HL-60/S4 treated with retinoic acid at 250 ng/mL for 4 days and 3 days (cell line): ENCODE measurements at regions not wholly inside any gene's neighbourhood (a gene's known extent, or its start where the extent isn't known, plus 50 kb on each side); places are given as distances from the start of the nearest gene placed in this dataset.

Source experiments
- in situ Hi-C: fragments of 300-500 bp; cut with MboI; formaldehyde crosslinking; loops from 2 replicates; pipeline ENCODE4 v1.7.0; 2022; ENCODE audit warnings: low sequenced_read_pairs

DNA sequence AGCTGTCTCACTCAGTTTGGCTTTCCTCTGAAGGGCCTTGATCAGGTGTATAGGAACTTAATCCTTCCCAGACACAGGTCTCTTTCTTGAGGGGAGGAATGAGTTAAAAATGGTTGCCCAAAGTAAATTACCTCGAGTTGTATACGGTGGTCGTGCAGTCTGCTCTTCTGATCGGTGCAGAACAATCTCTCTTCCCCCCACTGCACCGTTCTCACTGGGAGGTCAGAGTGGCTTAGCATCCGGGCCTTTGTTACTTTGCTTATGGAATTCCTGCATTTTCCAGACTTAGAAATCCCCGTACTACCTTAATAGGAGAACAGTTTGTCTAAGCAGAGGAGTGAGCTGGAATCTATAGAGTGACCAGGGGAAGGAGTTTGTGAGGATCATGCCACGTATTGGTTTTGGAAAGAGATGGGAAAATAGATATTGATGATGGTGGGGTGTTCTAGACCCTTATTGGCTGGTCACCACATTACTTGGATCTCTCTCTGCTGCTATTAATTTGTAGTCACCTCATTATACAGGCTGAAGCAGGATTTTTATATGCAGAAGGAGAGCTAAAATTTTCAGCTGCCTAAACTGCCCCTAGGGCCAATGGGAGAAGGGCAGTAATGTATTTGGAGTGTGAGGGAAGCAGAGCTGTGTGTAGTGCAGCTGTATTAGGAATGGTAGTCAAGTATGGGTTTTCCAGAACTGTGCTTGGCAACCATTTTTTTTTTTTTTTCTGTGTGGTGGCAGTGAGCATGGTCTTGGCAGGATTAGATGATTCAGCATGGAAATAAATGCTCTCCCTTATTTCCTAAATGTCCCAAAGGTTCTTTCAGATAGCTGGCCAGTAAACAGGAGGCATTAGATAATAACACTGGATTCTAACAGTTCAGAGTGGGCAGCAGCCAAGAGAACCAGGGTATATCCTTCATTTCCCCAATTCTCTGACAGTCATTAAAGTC lies 81.5 kb downstream of the NDUFS5 start:
- in situ Hi-C loops, result no loop called here

DNA sequence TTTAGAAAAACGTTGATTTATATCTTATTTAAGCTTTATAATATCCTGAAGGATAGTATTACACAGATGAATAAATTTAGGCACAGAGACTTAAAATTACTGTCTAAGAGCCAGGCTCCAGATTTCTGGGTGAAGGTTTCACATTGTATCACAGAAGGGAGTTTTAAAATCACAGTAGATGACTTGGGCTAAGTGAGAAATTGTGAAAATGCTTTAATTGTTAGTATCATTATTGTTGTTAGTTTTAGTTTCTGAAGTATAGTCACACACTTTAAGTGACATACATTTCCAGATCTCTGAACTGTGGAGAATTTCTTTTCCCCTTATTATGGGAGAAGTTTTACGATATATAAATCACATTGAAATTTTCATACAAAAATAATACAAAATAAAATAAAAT lies 83.5 kb downstream of the NDUFS5 start:
- in situ Hi-C loops, result no loop called here

DNA sequence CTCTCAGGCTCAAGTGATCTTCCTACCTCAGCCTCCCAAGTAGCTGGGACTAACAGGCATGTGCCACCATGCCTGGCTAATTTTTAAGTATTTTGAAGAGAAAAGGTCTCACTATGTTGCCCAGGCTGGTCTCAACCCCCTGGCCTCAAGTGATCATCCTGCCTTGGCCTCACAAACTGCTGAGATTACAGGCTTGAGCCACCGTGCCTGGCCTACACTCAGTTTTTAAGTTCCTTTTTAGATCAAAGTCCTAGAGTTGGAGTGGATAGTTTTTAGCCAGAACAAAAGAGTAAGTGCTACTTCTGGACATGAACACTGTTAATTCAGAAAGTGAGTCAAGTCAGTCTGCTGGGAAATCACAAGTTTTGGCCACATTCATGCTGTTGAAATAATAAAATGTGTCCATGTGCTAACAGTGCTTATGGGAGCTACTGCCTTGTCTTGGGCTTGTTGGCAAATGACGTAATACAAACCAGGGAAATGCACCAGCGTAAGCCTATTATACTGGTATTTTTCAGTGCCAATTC lies 84.2 kb downstream of the NDUFS5 start:
- in situ Hi-C loops, result no loop called here

DNA sequence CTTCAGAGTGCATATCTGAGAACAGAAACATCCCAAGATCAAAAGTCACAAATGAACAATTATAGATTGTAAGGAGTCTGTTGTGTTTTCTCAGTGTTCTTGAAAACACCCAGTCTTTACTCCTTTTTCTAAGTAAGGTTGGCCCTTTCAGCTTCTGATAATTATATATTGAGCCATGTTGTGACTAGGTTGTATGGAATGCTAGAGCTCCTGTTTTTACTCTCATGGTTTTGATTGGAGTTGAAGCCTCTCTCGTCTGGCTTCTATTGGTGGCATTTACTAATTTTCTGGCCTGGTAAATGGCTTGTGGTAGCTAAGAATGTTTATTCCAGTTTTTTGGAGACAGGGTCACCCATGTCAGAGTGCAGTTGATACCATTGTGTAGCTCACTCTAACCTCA lies 84.7 kb downstream of the NDUFS5 start:
- in situ Hi-C loops, result no loop called here

DNA sequence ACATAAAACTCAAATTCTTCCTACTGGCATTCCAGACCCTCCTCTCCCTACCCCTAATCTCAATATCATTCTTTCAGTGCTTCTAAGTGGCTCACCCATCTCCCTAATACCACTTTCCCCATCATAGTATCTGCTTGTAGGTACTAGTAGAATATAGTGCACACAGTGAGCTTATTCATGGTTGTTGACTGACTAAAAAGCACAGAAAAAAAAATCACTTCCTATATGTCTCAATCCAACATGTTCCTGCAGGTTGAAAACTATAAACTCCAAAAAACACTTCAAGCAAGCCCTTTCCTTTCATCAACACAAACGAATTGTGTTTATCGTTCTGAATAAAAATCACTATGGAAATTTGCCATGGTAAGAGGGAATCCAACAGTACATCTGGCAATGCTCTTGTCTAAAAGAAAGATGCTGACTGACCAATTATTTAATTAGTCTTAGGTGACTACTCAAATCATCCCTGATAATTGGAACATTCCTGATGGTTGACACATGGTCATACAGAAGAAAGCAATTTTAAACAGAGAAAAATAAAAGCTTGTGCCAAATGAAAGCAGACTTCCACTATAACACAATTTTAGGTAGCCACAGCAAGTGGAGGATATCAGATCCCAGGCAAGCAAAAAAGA lies 87.1 kb downstream of the NDUFS5 start:
- in situ Hi-C loops, result no loop called here

DNA sequence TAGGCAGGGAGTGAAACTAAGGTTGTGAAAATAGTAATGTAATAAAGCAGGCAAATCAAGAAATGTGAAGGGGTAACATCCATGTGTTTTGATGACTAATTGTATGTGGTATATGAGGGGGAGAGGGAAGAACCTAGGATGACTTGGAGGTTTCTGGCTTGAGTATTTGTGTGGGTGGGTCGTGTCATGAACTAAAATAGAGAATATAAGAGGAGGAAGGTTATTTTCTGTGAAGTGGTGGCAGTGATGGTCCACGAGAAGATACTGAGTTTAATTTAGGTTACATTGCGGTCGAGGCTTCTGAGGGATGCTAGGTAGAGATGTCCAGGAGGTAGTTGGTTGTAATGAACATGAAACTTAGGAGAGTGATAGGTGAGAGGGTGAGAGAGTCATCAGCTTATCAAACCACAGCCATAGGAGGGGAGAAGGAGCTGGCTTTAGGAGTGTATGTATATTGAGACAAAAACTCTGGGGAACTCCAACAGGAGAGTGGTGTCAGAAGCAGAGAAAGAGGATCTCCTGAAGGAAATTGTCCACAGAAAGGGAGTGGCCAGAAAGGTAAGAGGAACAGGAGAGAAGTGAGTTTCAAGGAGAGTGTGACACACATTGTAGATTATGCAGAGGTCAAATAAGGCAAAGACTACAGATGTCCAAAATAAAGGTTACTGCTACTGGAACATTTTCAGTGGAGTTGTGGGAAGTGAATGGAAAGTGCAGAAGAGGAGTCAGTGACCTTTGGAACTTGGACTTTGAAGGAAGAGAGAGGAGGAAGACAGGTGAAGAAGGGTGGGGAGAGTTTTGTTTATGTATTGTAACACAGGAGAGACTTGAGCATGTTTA lies 89.0 kb upstream of the MACF1 start:
- in situ Hi-C loops, result no loop called here

DNA sequence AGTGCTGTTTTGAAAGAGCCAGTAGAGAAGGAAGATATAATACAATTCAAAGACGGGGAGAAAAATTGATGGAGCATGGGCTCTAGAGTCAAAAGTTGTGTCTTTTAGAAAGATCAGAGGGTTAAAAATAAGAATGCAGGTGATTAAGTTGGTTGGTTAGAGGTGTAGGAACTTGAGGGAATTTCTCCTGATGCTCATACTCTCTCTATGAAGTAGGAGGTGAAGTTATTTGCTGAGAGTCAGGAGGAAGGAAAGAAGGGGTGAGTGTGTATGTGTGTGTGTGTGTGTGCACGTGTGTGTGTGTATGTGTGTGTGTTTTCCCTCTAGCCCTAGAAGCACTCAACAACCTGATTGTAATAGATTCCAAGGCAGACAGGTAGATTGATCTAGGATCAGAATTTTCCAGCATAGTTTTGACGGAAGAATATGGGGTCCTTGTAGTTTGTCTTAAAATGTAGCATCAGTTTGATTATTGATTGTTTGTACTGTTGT lies 88.3 kb upstream of the MACF1 start:
- in situ Hi-C loops, result no loop called here

DNA sequence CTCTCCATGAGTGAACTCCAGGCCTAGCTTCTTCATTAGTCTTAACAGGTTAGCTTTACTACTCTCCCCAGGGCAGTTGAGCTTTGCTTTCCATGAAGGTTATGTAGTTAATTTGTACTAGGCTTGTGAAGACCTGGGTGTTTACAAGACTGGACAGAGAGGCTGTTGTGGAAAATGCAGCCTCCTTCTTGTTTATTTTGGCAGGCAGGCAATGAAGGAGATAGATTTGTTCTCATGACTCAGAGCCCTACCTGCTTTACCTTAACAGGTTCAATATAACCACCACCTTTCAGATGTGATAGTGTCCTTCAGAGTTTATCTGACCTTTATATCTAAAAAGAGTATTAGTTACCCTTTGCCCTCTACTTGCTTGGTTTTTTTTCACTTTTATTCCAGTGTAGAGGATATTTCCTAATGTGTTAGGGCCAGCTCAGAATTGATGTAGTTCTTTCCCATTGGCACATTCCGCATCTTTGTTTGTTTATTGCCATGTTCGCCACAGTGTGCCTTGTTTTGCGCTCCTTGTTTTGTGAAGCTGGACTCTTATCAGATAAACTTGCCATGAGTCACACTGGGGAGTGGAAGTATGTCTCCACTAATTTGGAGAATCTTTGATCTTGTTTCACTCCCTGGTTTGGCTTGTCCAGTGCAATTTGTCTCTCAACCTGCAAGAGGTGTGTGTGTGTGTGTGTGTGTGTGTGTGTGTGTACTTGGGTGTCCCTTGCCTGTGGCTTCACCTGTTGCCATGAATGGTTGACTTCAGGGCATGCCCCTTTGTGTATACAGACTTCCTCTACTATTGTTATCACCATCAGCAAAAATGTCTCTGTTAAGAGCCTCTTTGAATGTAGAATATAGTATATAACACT lies 87.4 kb upstream of the MACF1 start:
- in situ Hi-C loops, result no loop called here

DNA sequence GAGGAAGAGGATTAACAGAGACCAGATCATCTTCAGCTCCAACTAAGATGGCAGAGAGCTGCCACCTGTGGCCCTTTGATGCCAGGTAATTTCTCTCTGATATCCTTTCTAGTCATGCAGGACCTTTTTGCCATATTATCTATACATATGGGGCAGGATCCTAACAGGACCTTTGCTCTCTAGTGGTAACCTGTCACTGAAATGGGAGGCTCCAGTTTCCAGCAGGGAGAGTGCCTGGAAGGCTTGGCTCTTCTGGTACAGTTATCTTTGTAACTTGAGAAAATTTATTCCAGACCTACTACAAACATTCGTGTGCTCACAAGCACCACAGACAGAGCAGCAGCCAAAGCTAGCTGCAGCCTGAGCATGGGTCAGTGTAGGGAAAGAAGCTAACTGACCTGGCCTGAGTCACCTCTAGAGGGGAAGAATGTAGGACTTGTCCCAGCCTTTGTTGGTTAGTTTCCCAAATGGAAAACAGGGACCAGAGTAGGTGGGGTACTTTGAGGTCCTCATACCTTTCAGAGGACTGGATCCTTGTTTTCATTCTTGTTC lies 86.5 kb upstream of the MACF1 start:
- in situ Hi-C loops, result no loop called here

DNA sequence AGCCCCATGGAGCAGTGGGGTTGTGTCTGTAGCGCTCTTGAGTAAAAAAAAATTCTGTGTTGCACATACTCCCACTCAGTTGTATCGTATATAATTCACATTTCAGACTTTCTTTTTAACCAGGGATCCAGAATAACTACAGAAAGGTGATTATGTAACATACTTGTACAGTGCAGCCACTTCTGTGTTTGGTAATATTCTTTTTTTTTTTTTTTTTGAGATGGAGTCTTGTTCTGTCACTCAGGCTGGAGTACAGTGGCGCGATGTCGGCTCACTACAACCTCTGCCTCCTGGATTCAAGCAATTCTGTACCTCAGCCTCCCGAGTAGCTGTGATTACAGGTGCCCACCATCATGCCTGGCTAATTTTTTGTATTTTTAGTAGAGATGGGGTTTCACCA lies 82.4 kb upstream of the MACF1 start:
- in situ Hi-C loops, result no loop called here

DNA sequence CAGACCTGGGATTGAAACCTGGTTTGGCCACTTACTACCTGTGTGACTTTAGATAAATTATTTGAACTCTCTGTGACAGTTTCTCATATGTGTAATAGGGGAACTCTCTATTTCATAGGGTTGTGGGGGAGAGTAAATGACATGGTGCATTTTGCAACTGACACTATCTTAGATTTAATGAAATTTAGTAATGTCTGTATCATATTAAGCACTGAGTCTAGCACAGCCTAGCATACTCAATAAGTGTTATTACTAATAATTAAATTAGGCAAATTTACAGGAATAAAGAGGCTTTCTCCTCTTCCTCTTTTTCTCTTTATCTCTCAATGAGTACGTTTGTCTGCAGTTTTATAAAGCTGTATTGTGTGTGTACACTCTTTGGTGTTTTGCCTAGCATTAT lies 80.2 kb upstream of the MACF1 start:
- in situ Hi-C loops, result no loop called here

DNA sequence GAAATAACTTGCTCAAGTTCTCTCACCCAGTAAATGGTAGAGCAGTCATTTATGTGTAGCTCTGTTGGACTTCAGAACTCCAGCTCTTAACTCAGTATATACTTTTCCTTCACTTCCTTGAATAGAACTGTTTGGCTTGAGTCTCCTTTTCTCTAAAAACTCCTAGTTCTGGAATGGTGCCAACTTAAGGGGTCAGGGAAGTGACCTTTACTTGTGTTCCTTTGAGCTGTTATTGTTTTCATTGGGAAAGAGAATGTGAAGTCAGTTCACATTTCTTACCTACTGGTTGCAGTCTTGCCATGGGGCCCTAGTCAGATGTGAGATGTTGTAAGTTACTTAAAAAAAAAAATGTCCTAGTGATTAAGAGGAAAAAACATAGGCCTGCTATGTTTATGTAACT lies 77.0 kb upstream of the MACF1 start:
- in situ Hi-C loops, result no loop called here

DNA sequence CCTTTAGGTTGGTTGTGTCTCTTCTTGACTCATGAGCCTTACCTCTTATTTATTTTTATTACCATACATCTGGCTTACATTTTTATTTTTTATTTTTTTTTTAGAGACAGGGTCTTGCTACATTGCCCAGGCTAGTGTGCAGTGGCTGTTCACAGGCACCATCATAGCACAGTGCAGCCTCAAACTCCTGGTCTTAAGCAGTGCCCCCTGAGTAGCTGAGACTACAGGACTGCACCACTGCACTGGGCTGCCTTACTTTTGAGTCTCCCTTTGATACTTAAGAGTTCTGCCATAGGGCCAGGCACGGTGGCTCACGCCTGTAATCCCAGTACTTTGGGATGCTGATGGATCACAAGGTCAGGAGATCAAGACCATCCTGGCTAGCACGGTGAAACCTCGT lies 76.4 kb upstream of the MACF1 start:
- in situ Hi-C loops, result no loop called here

DNA sequence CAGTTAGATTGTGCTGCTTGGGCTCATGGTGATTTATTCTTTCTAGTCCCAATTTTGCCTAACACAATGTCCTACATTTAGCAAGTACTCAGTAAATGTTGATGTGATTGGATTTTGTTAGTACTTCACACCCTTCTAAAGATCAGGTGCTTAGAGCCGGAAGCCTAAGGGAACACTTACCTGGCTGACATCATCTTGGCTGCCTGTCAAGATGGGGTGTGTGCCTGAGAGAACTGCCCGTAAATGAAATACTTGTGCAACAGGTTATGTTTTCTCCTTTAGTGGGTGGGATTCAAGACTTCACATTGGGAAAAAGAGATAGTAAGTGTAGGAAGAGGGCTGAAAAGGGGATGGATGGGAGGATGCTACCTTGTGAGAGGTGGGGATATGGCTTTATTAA lies 75.5 kb upstream of the MACF1 start:
- in situ Hi-C loops, result no loop called here

DNA sequence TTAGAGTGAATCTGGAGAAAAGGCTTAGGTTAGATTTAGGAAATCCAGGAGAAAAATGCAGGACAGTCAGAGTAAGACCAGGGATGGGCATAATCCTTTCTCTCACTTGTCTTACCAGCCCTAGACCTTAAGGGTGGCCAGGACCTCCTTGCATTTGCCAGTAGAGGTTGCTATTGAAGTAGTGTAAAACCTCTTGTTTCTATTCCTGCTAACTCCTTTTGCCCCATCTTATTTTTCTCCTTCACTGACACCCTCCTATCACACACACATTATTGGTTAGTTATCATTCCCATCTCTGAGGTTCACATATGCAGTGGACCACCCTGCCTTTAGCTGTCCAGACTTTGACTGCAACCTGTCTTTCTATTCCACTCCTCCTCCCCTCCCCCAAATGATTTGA lies 75.0 kb upstream of the MACF1 start:
- in situ Hi-C loops, result no loop called here

DNA sequence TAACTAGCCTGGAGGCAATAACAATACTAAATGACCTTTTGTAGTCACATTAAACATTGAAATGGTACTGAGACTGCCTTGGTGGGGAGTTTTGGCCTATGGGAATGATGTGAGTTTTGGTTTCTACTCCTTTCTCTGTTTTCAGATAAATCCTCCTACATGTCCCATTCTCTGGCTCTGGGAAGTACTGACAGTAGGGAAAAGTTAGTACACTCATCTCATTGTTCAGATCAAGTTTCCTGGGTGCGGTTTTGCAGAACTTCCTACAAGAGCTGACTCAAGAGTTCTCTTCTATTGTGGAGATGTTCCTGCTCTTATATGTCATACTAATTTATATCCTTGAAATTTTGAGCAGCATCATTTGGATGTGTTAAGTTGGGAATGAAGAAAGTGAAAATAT lies 74.2 kb upstream of the MACF1 start:
- in situ Hi-C loops, result no loop called here

DNA sequence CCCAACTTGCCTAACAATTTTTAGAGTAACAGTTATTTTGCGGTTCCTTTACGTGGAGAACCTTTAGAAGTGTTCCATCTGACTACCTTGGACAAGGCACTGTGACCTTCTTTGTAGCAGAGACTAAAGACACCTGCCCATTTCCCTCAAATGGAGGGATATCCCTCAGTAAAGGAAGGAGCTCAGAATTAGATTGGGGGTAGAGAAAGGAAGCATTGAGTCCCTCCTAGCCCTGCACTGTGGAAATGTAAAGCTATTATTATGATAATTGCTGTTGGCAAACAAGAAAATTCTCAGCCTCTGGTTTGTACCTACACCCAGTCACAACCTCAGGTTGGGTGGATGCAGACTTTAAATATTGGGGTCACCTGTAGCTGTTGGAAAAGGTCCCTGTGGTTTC lies 72.6 kb upstream of the MACF1 start:
- in situ Hi-C loops, result no loop called here

DNA sequence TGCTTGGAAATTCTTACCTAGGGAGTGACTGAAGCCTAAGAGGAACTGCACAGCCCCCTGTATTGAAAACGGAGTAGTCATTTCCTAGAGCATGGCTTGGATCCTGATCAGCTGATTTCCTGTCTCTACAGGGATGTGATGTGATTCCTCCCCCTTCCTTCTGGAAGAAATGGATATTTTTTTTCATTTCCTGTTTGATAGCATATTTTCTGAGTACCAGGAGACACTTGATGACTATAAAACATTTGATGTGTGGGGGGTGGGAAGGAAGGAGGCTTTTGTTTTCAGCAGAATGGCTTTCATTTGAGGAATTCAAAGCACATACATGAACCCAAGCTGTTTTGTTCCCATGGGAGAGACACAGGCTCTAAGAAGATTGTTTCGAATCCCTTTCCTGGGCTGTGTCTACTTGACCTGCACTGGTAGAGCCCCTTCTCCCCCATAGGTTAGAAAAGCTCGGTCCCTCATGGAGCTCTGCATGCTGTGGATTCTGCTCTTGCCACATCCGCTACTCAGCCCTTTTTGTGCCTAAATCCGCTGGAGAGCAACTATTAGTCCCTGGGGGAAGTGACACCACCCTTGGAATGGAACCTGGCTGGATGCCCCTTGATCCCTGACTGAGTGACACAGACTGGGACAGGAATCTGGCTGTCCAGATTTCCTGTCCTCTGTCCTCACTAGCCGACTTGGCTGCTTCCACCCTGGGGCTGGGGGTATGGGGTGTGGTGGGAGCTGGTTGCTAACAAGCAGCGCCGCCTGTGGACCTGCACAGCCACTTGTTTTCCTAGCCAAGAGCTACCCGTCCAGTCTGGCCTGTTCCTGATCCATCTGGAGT lies 71.8 kb upstream of the MACF1 start:
- in situ Hi-C loops, result no loop called here

DNA sequence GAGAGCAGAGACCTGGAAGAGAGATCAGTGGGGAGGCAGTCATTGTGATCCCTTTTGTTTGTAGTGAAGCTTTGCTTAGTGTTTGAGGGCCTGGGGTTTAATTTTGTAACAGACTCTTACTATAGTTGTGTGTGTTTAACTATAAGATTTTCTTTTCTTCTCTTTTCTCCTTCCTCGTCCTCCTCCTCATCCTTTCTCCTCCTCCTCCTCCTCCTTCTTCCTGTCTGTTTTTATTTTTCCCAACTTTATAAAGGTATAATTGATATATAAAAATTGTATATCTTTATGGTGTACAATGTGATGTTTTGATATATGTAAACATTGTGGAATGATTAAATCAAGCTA lies 71.2 kb upstream of the MACF1 start:
- in situ Hi-C loops, result no loop called here
